Type B pancreatic cell (in vitro differentiated cells): ENCODE measurements at regions not wholly inside any gene's neighbourhood (a gene's known extent, or its start where the extent isn't known, plus 50 kb on each side); places are given as distances from the start of the nearest gene placed in this dataset.
"Not testable (repeated sequence)": the region's sequence is repeated elsewhere in the genome, so short reads cannot be mapped to it uniquely, and the experiment has no call there.

ENCODE experiments used
- DNase-seq: peaks from one replicate; pipeline ENCODE4 v3.0.0; 2021; ENCODE audit warnings: mixed read lengths; ENCODE audit not compliant: unreplicated experiment; ENCODE audit errors: extremely low spot score
- H3K27ac Mint-ChIP-seq: 2 replicates; pipeline ENCODE4 v1.8.0; 2021; ENCODE audit warnings: mild to moderate bottlenecking, mixed read lengths
- H3K27me3 Mint-ChIP-seq: 2 replicates; pipeline ENCODE4 v1.8.0; 2021; ENCODE audit warnings: mixed read lengths
- H3K36me3 Mint-ChIP-seq: 2 replicates; pipeline ENCODE4 v1.8.0; 2021; ENCODE audit warnings: mixed read lengths
- H3K4me1 Mint-ChIP-seq: one replicate; pipeline ENCODE4 v1.8.0; 2021; ENCODE audit warnings: mixed read lengths; ENCODE audit not compliant: unreplicated experiment
- H3K4me3 Mint-ChIP-seq: 2 replicates; pipeline ENCODE4 v1.8.0; 2021; ENCODE audit warnings: mild to moderate bottlenecking, mixed read lengths
- H3K9me3 Mint-ChIP-seq: 2 replicates; pipeline ENCODE4 v1.8.0; 2021; ENCODE audit warnings: mixed read lengths
- TF ChIP-seq, protein P1 (sequence below): fragments of 200-600 bp; sonication (generic); conservative IDR thresholded peaks from 2 replicates; pipeline ENCODE4 v1.5.0; 2021; ENCODE audit warnings: antibody characterized with exemption, mild to moderate bottlenecking

DNA sequence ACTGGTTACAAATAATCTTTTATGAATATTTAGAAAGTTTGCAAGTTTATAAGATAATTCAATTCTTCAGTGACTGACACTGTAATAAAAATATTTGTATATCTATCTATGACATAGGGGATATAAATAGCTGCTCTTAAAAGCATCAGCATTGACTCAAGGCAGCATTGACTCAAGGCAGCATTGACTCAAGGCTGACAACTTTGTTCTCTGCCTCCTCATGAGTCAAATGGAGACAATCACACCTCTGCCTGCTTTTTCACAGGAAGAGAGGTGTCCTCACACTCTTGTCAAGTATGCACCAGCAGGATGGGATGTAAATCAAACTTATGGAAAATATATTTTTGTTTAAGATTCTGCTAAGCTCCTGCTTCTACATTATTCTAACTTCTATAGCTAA, 1173.1 kb downstream of the NSUN3 start:
- Mint-ChIP-seq H3K36me3 (no peaks in the 10 kb centered on the region), H3K27me3 (no peaks in the 10 kb centered on the region), H3K27ac (no peak overlapping the region), H3K4me3 (no peak overlapping the region), H3K4me1 (no peaks in the 10 kb centered on the region), H3K9me3 (no peaks in the 10 kb centered on the region)
- DNase-seq, result no peak
- TF ChIP-seq, protein P1, sequence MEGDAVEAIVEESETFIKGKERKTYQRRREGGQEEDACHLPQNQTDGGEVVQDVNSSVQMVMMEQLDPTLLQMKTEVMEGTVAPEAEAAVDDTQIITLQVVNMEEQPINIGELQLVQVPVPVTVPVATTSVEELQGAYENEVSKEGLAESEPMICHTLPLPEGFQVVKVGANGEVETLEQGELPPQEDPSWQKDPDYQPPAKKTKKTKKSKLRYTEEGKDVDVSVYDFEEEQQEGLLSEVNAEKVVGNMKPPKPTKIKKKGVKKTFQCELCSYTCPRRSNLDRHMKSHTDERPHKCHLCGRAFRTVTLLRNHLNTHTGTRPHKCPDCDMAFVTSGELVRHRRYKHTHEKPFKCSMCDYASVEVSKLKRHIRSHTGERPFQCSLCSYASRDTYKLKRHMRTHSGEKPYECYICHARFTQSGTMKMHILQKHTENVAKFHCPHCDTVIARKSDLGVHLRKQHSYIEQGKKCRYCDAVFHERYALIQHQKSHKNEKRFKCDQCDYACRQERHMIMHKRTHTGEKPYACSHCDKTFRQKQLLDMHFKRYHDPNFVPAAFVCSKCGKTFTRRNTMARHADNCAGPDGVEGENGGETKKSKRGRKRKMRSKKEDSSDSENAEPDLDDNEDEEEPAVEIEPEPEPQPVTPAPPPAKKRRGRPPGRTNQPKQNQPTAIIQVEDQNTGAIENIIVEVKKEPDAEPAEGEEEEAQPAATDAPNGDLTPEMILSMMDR, result no peak

DNA sequence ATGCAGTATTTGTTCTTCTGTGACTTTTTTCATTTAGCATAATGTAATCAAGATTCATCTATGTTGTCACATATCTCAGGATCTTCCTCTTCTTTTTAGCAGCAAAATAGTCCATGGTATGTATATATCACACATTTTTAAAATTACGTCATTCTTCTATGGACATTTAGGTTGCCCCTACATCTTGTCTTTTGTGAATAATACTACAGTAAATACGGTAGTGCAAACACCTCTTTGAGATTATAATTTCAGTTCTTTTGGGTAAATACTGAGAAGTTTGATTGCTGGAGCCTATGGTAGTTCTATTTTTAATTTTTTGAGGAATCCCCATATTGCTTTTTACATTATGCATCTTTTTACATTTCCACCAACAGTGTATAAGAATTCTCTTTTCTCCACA, 1174.9 kb downstream of the NSUN3 start:
- TF ChIP-seq, protein P1, result no peak
- DNase-seq, result no peak

DNA sequence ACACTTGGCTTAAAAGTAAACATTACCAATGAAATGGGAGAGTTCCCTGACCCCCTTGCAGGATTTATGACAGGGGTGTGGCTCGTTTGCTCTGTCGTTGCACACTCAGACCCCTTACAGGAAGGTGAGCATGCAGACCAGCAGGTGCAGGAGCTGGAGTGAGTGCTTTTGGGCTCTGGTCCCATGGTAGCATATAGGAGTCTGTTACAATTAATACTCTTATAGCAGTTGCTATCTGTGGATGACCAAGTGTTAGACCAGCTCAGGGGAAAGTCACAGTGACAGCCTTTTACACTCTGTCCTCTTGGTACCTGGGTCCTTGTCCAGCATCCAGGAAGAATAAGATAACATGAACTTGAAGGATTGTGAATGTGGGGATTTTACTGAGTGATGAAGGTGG, 1177.5 kb downstream of the NSUN3 start:
- Mint-ChIP-seq H3K27ac (no peak overlapping the region), H3K4me3 (no peak overlapping the region), H3K36me3 (no peaks in the 10 kb centered on the region), H3K27me3 (no peaks in the 10 kb centered on the region), H3K4me1 (no peaks in the 10 kb centered on the region), H3K9me3 (no peaks in the 10 kb centered on the region)
- TF ChIP-seq, protein P1, result no peak
- no peak for DNase-seq

More for the DNA sequence above, 1174.9 kb downstream of the NSUN3 start:
- Mint-ChIP-seq H3K9me3 (no peaks in the 10 kb centered on the region), H3K27me3 (no peaks in the 10 kb centered on the region), H3K4me1 (no peaks in the 10 kb centered on the region), H3K4me3 (no peak overlapping the region), H3K27ac (no peak overlapping the region), H3K36me3 (no peaks in the 10 kb centered on the region)

DNA sequence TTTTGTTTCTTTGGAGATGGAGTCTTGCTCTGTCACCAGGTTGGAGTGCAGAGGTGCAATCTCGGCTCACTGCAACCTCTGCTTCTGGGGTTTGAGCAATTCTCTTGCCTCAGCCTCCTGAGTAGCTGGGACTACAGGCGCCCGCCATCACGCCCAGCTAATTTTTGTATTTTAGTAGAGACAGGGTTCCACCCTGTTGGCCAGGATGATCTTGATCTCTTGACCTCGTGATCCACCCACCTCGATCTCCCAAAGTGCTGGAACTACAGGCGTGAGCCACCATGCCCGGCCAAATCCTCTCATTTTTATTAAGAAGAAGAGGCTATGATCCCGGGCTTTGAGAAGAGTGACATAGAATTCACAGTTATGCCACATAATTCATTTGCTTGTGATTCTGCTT, 1178.4 kb downstream of the NSUN3 start:
- not testable (repeated sequence) for H3K27me3 Mint-ChIP-seq, H3K27ac Mint-ChIP-seq, H3K9me3 Mint-ChIP-seq, DNase-seq, H3K36me3 Mint-ChIP-seq, H3K4me1 Mint-ChIP-seq, H3K4me3 Mint-ChIP-seq

DNA sequence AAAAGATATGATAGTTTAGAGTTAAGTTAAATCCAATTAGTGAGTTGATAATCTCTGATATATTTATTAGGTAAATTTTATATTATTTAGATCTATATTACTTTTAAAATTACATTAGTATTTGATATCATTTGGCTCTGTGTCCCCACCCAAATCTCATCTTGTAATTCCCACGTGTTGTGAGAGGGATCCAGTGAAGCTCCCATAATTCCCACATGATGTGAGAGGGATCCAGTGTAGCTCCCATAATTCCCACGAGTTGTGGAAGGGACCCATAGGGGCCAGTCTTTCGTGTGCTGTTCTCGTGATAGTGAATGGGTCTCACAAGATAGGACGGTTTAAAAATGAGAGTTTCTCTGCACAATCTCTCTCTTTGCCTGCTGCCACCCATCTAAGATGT, 1183.6 kb downstream of the NSUN3 start:
- no peaks in the 10 kb centered on the region for H3K9me3 Mint-ChIP-seq

DNA sequence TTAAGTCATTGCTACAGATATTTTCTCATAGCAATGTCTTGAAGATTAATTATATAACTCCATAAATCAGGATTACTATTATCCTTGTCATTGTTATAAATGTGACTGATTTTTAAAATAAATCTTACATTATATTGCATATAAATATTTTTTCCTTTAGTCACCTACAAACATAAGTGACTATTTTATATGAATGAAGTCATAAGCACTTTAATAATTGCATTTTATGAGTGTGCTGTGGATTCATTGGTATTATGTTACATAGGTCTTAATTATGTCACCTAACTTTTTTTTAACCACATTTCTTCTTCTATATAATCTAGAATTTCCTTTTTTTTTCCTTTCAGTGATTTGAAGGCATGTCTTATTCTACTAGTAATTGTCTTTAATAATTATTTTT, 1191.2 kb downstream of the NSUN3 start:
- H3K27me3 Mint-ChIP-seq, result peaks cover 5% of the 10 kb centered on the region
- H3K36me3 Mint-ChIP-seq, result no peaks in the 10 kb centered on the region
- peaks cover 9% of the 10 kb centered on the region for H3K9me3 Mint-ChIP-seq
- no peaks in the 10 kb centered on the region for H3K4me1 Mint-ChIP-seq
- no peak overlapping the region for H3K27ac Mint-ChIP-seq
- DNase-seq, result no peak
- H3K4me3 Mint-ChIP-seq, result no peak overlapping the region
- TF ChIP-seq, protein P1, result no peak

More for the DNA sequence above, 1183.6 kb downstream of the NSUN3 start:
- Mint-ChIP-seq H3K36me3 (no peaks in the 10 kb centered on the region), H3K4me1 (no peaks in the 10 kb centered on the region), H3K4me3 (no peak overlapping the region), H3K27me3 (no peaks in the 10 kb centered on the region), H3K27ac (no peak overlapping the region)
- no peak for DNase-seq
- TF ChIP-seq, protein P1, result no peak
